ES-I3 (cell line): ENCODE measurements at regions not wholly inside any gene's neighbourhood (a gene's known extent, or its start where the extent isn't known, plus 50 kb on each side); places are given as distances from the start of the nearest gene placed in this dataset.

ENCODE experiments used
- H3K36me3 ChIP-seq: 2 replicates; pipeline ENCODE4 v1.6.1; 2013; ENCODE audit warnings: mild to moderate bottlenecking, low read length, control low read depth, moderate library complexity; ENCODE audit not compliant: insufficient read depth
- H3K4me1 ChIP-seq: 2 replicates; pipeline ENCODE4 v1.6.1; 2013; ENCODE audit warnings: mild to moderate bottlenecking, control low read depth, low read length; ENCODE audit not compliant: insufficient read depth
- H3K9ac ChIP-seq: 2 replicates; pipeline ENCODE4 v1.6.1; 2013; ENCODE audit warnings: low read depth, mild to moderate bottlenecking, low read length, moderate library complexity
- H3K9me3 ChIP-seq: 2 replicates; pipeline ENCODE4 v1.6.1; 2013; ENCODE audit warnings: mild to moderate bottlenecking, low read length, moderate library complexity; ENCODE audit not compliant: control insufficient read depth, insufficient read depth

GRCh38 chr14:26896447-26896846, 298.6 kb upstream of the NOVA1 start:
- no peak overlapping the region for H3K9ac ChIP-seq
- 0 out of 2 replicates have a peak, but pooled peaks cover 2% of the 10 kb centered on the region for H3K9me3 ChIP-seq
- H3K4me1 ChIP-seq, result no peaks in the 10 kb centered on the region
- no peaks in the 10 kb centered on the region for H3K36me3 ChIP-seq

- Histone ChIP-seq H3K4me1 (no peaks in the 10 kb centered on the region), H3K9me3 (0 out of 2 replicates have a peak, but pooled peaks cover 2% of the 10 kb centered on the region), H3K36me3 (no peaks in the 10 kb centered on the region), H3K9ac (no peak overlapping the region)
These were observed 299.4 kb upstream of the NOVA1 start for GRCh38 chr14:26897196-26897595.

DNA sequence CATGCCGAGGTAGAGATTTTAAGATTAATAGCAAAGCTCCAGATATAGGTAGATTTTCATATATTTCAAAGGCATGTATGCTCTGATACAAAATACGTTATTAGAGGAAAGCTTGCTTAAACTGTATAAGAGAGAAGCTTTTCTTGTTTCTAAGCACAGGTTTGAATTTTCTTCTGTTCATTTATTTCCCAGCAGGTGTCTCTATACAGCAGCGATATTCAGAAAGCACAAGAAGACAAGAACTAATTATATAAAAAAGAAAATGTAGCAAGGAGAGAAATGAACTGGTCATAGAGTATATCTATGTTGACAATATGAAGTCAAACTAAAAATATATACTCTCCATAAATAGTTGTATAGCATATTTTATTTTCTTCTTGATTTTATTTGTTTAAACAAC, 307.4 kb upstream of the NOVA1 start:
- H3K9me3 ChIP-seq, result 0 out of 2 replicates have a peak, but pooled peaks cover 2% of the 10 kb centered on the region
- H3K4me1 ChIP-seq, result no peaks in the 10 kb centered on the region
- no peak overlapping the region for H3K9ac ChIP-seq
- no peaks in the 10 kb centered on the region for H3K36me3 ChIP-seq

GRCh38 chr14:26913786-26914185, 316.0 kb upstream of the NOVA1 start:
- Histone ChIP-seq H3K4me1 (no peaks in the 10 kb centered on the region), H3K36me3 (no peaks in the 10 kb centered on the region), H3K9ac (no peak overlapping the region), H3K9me3 (no peaks in the 10 kb centered on the region)

GRCh38 chr14:26917086-26917485, 319.3 kb upstream of the NOVA1 start:
- Histone ChIP-seq H3K9me3 (no peaks in the 10 kb centered on the region), H3K4me1 (no peaks in the 10 kb centered on the region), H3K9ac (no peak overlapping the region), H3K36me3 (no peaks in the 10 kb centered on the region)

GRCh38 chr14:26925876-26926584, 328.2 kb upstream of the NOVA1 start:
- H3K9me3 ChIP-seq, result no peaks in the 10 kb centered on the region
- H3K4me1 ChIP-seq, result peaks cover 28% of the 10 kb centered on the region
- H3K36me3 ChIP-seq, result no peaks in the 10 kb centered on the region
- no peak overlapping the region for H3K9ac ChIP-seq

DNA sequence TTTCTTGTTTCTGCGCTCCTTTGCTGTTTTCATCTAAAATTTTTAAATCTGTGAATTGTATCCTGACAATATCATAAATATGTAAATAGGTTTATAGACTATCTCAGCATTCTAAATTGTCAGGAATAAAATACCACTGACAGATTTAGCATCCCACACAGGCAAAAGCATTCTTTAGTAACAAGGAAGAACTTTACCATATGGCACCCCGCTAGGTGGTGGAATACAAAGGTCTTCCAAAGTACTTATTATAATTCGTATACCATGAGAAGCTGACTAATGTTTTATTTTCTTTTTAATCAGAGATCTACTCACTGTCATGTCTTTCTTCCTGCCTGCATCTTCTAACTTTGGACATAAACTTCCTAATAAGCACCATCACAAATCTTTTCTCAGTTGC, 328.8 kb upstream of the NOVA1 start:
- Histone ChIP-seq H3K9me3 (no peaks in the 10 kb centered on the region), H3K9ac (no peak overlapping the region), H3K4me1 (peaks cover 28% of the 10 kb centered on the region), H3K36me3 (no peaks in the 10 kb centered on the region)

- H3K36me3 ChIP-seq, result no peaks in the 10 kb centered on the region
- H3K9me3 ChIP-seq, result no peaks in the 10 kb centered on the region
- peaks cover 28% of the 10 kb centered on the region for H3K4me1 ChIP-seq
- H3K9ac ChIP-seq, result no peak overlapping the region
These were observed 330.2 kb upstream of the NOVA1 start for GRCh38 chr14:26928019-26928418.

DNA sequence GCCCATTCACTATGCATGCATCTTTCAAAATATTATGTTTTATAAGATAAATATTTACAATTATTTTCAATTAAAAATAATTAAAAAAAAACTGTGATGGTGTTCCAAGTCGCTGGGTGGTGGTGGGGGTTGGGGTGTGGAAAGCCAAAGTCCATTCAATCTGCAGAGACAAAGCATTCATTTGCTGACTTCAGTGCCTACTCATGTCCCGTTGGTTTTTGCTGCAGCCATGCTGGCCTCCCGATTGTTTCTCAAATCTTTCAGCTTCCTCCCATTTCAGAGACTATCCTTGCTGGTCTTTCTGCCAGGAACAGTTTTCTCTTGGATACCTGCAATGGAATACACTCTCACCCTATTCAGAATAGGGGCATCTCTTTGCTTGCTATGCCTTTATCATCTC, 331.5 kb upstream of the NOVA1 start:
- no peaks in the 10 kb centered on the region for H3K9me3 ChIP-seq
- H3K4me1 ChIP-seq, result peaks cover 28% of the 10 kb centered on the region
- no peak overlapping the region for H3K9ac ChIP-seq
- H3K36me3 ChIP-seq, result no peaks in the 10 kb centered on the region

GRCh38 chr14:26930576-26930975, 332.7 kb upstream of the NOVA1 start:
- no peaks in the 10 kb centered on the region for H3K36me3 ChIP-seq
- H3K4me1 ChIP-seq, result peaks cover 27% of the 10 kb centered on the region
- H3K9me3 ChIP-seq, result no peaks in the 10 kb centered on the region; the same call in 1 of the 2 replicates
- no peak overlapping the region for H3K9ac ChIP-seq

DNA sequence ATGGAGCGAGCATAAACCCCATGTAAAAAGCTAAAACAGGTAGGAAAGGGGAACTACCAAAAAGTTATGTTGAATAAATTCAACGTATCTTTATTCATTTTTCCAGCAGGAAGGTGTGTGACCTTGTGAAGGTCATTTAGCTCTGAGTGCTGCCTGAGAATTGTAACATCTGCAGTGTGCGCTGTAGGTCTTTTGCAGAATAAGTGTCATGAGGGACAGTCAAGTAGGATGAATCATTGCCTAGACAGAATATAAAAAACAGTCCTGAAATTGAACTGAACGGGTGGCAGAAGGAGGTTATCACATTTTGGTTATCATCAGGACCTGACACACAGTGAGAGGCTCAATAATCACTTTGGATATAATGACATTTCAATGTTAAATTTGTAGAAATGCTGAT, 334.8 kb upstream of the NOVA1 start:
- H3K9me3 ChIP-seq, result no peaks in the 10 kb centered on the region; the same call in 1 of the 2 replicates
- H3K36me3 ChIP-seq, result no peaks in the 10 kb centered on the region
- H3K9ac ChIP-seq, result no peak overlapping the region
- H3K4me1 ChIP-seq, result peaks cover 17% of the 10 kb centered on the region; the same call in 1 of the 2 replicates

GRCh38 chr14:26933431-26933830, 335.6 kb upstream of the NOVA1 start:
- Histone ChIP-seq H3K9me3 (no peaks in the 10 kb centered on the region; the same call in 1 of the 2 replicates), H3K36me3 (no peaks in the 10 kb centered on the region), H3K4me1 (peaks cover 17% of the 10 kb centered on the region; the same call in 1 of the 2 replicates), H3K9ac (no peak overlapping the region)

- H3K4me1 ChIP-seq, result peaks cover 11% of the 10 kb centered on the region; the same call in 1 of the 2 replicates
- no peak overlapping the region for H3K9ac ChIP-seq
- H3K36me3 ChIP-seq, result no peaks in the 10 kb centered on the region
- no peaks in the 10 kb centered on the region; the same call in 1 of the 2 replicates for H3K9me3 ChIP-seq
These were observed 336.3 kb upstream of the NOVA1 start for GRCh38 chr14:26934151-26934550.

- Histone ChIP-seq H3K9ac (no peak overlapping the region), H3K9me3 (no peaks in the 10 kb centered on the region; the same call in 1 of the 2 replicates), H3K4me1 (peaks cover under 1% of the 10 kb centered on the region; the same call in 1 of the 2 replicates), H3K36me3 (no peaks in the 10 kb centered on the region)
These were observed 337.9 kb upstream of the NOVA1 start for GRCh38 chr14:26935733-26936132.

DNA sequence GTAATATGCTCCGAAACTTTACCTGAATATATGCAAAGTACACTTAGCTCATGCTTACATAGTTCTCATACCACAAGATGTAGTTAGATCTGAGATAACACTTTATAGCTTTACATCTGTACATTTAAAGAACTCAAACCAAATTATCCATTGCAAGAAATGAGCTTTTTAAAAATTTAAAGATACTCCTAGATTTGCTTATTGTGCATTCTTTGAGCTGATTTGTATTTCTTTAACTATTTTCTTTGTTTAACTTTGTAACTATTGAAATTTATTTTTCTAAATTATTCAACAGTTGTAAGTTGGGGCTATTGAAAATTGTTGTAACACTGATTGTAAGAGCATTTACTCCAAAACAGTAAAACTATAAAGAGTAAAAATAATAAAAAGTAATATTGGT, 340.2 kb upstream of the NOVA1 start:
- Histone ChIP-seq H3K9ac (no peak overlapping the region), H3K36me3 (no peaks in the 10 kb centered on the region), H3K4me1 (peaks cover 6% of the 10 kb centered on the region; the same call in 1 of the 2 replicates), H3K9me3 (no peaks in the 10 kb centered on the region; the same call in 1 of the 2 replicates)
